ENCODE measurements at regions not wholly inside any gene's neighbourhood (a gene's known extent, or its start where the extent isn't known, plus 50 kb on each side); places are given as distances from the start of the nearest gene placed in this dataset.

DNA sequence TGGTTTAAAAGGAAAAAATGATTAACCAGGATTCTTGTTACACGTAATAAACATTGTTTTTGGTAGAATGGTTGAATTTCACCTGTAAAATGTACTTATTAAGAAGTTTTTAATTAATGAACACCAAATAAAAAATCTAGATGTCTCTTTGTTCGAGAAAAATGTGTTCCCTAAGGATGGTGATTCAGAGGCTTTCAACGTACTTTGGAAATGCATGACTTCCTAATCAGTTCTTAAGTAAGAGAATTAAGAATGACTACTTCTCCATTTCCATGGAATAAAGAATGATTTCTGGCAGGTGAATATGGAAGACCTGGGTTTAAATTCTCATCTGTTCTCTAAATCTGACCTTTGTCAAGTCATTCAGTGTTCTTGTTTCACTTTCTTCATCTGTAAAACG is 428.6 kb downstream of the KCNH5 start:
- H3K4me3 ChIP-seq (ENCODE audit: low read depth, low read length): no peak overlapping the region
- DNase-seq: no peak
- no peak overlapping the region for H3K23ac ChIP-seq (ENCODE audit: low read length)
- no peak overlapping the region for H3K18ac ChIP-seq (ENCODE audit: low read length)
- no peak overlapping the region for H2AFZ ChIP-seq (ENCODE audit: insufficient read depth, low read length, poor library complexity)
- H2BK5ac ChIP-seq (ENCODE audit: low read depth, low read length, poor library complexity): no peak overlapping the region
- no peaks in the 10 kb centered on the region for H3K27me3 ChIP-seq (ENCODE audit: insufficient read depth, low read length)
- WGBS (ENCODE audit: extremely low coverage, insufficient coverage, insufficient read length): no CpG with 5 or more reads among the region's 4 CpGs
- no peak overlapping the region for H4K12ac ChIP-seq (ENCODE audit: low read depth, low read length)
- H3K4me2 ChIP-seq (ENCODE audit: low read length): no peak overlapping the region
- H3K4ac ChIP-seq (ENCODE audit: low read depth, low read length): no peak overlapping the region
- peaks cover 0 to 3% of the 10 kb centered on the region in 2 experiments for H3K4me1 ChIP-seq (ENCODE audit: control insufficient read depth in 1 of 2, insufficient read depth in 2 of 2, low read length in 2 of 2)
- H2BK120ac ChIP-seq (ENCODE audit: insufficient read depth, low read length, poor library complexity): no peak overlapping the region
- no peaks in the 10 kb centered on the region for H3K9me3 ChIP-seq (ENCODE audit: insufficient read depth, low read depth, low read length)
- no peak overlapping the region for H3K9ac ChIP-seq (ENCODE audit: low read length)
- H2AK5ac ChIP-seq (ENCODE audit: low read length): no peak overlapping the region
- H3K27ac ChIP-seq (ENCODE audit: low read depth, low read length): no peak overlapping the region
- no peaks in the 10 kb centered on the region for H3K79me2 ChIP-seq (ENCODE audit: control insufficient read depth, insufficient read depth, low read length, poor library complexity)
- H4K8ac ChIP-seq (ENCODE audit: low read depth, low read length): no peak overlapping the region
- no peaks in the 10 kb centered on the region for H3K36me3 ChIP-seq (ENCODE audit: control insufficient read depth in 1 of 2, insufficient read depth in 2 of 2, low read length in 2 of 2)
- H3K79me1 ChIP-seq (ENCODE audit: low read length): peaks cover 2% of the 10 kb centered on the region
- H4K91ac ChIP-seq (ENCODE audit: low read depth, low read length): no peak overlapping the region
- H3K14ac ChIP-seq (ENCODE audit: low read length): no peak overlapping the region
- no peak overlapping the region for H2BK12ac ChIP-seq (ENCODE audit: low read length)

DNA sequence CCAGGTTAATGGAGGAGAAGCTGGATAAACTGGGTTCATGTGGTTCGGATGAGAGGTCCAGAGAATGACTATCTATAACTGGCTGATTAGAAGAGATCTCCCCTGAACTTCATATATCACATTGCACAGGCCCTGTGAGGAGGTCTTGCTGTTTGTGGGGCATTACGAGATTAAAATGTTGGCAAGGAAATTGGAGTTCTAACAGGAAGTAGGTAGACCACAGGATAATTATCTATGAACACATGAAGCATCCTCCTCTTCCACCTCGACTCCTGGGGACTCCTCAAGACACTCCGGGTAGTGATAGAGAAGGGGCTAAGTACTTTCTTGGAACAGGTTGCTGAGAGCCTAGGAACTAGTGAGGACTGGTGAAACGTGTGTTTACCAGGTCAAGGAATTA is 418.8 kb downstream of the KCNH5 start:
- Histone ChIP-seq H3K79me2 (ENCODE audit: control insufficient read depth, insufficient read depth, low read length, poor library complexity) (no peaks in the 10 kb centered on the region), H3K4ac (ENCODE audit: low read depth, low read length) (no peak overlapping the region), H3K23ac (ENCODE audit: low read length) (no peak overlapping the region), H3K27me3 (ENCODE audit: insufficient read depth, low read length) (no peaks in the 10 kb centered on the region), H2AK5ac (ENCODE audit: low read length) (no peak overlapping the region), H2BK12ac (ENCODE audit: low read length) (no peak overlapping the region), H3K18ac (ENCODE audit: low read length) (no peak overlapping the region), H4K91ac (ENCODE audit: low read depth, low read length) (no peak overlapping the region), H3K9me3 (ENCODE audit: insufficient read depth, low read depth, low read length) (no peaks in the 10 kb centered on the region), H2AFZ (ENCODE audit: insufficient read depth, low read length, poor library complexity) (no peak overlapping the region), H3K79me1 (ENCODE audit: low read length) (peaks cover under 1% of the 10 kb centered on the region), H3K27ac (ENCODE audit: low read depth, low read length) (no peak overlapping the region), H4K8ac (ENCODE audit: low read depth, low read length) (no peak overlapping the region), H3K9ac (ENCODE audit: low read length) (no peak overlapping the region), H3K14ac (ENCODE audit: low read length) (no peak overlapping the region), H2BK120ac (ENCODE audit: insufficient read depth, low read length, poor library complexity) (no peak overlapping the region), H3K4me3 (ENCODE audit: low read depth, low read length) (no peak overlapping the region), H3K4me1 (ENCODE audit: control insufficient read depth in 1 of 2, insufficient read depth in 2 of 2, low read length in 2 of 2) (peaks cover 0 to 3% of the 10 kb centered on the region in 2 experiments), H3K36me3 (ENCODE audit: control insufficient read depth in 1 of 2, insufficient read depth in 2 of 2, low read length in 2 of 2) (no peaks in the 10 kb centered on the region), H2BK5ac (ENCODE audit: low read depth, low read length, poor library complexity) (no peak overlapping the region), H3K4me2 (ENCODE audit: low read length) (no peak overlapping the region), H4K12ac (ENCODE audit: low read depth, low read length) (no peak overlapping the region)
- DNase-seq: no peak
- no CpG with 5 or more reads among the region's 5 CpGs for WGBS (ENCODE audit: extremely low coverage, insufficient coverage, insufficient read length)

DNA sequence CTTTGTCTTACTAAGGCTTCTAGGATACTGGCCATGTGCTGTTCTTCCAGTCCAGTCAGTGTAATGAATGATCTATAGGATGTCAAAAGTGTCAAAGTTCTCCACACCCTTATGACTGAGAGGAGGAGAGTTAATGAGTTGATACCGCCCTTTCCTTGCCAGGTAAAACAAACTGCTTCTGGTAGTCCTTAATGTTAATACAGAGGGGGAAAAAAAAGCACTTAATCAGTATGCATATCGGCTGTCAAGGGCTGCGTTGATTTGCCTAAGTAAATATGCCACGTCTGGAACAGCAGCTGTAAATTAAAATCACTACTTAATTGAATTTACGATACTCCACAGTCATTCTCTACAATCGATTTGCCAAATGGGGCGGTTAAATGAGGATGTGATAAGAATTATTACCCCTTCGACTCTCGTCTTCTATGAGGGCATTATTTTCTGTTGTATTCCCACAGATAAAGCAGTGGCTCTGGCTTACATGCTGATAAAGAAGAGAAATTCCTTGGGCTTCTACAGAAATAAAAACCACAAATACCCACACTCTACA is 416.0 kb downstream of the KCNH5 start:
- no peaks in the 10 kb centered on the region for H3K27me3 ChIP-seq (ENCODE audit: insufficient read depth, low read length)
- H3K9me3 ChIP-seq (ENCODE audit: insufficient read depth, low read depth, low read length): no peaks in the 10 kb centered on the region
- no peak overlapping the region for H2AK5ac ChIP-seq (ENCODE audit: low read length)
- no peak overlapping the region for H3K23ac ChIP-seq (ENCODE audit: low read length)
- no CpG with 5 or more reads among the region's 9 CpGs for WGBS (ENCODE audit: extremely low coverage, insufficient coverage, insufficient read length)
- H2BK12ac ChIP-seq (ENCODE audit: low read length): no peak overlapping the region
- no peaks in the 10 kb centered on the region for H3K4me1 ChIP-seq (ENCODE audit: control insufficient read depth in 1 of 2, insufficient read depth in 2 of 2, low read length in 2 of 2)
- no peak overlapping the region for H2BK120ac ChIP-seq (ENCODE audit: insufficient read depth, low read length, poor library complexity)
- no peak overlapping the region for H3K4me3 ChIP-seq (ENCODE audit: low read depth, low read length)
- H4K8ac ChIP-seq (ENCODE audit: low read depth, low read length): no peak overlapping the region
- no peaks in the 10 kb centered on the region for H3K36me3 ChIP-seq (ENCODE audit: control insufficient read depth in 1 of 2, insufficient read depth in 2 of 2, low read length in 2 of 2)
- DNase-seq: no peak
- H3K9ac ChIP-seq (ENCODE audit: low read length): no peak overlapping the region
- H3K4ac ChIP-seq (ENCODE audit: low read depth, low read length): no peak overlapping the region
- H2BK5ac ChIP-seq (ENCODE audit: low read depth, low read length, poor library complexity): no peak overlapping the region
- H3K79me2 ChIP-seq (ENCODE audit: control insufficient read depth, insufficient read depth, low read length, poor library complexity): no peaks in the 10 kb centered on the region
- no peak overlapping the region for H3K27ac ChIP-seq (ENCODE audit: low read depth, low read length)
- H3K4me2 ChIP-seq (ENCODE audit: low read length): no peak overlapping the region
- no peak overlapping the region for H3K18ac ChIP-seq (ENCODE audit: low read length)
- H4K91ac ChIP-seq (ENCODE audit: low read depth, low read length): no peak overlapping the region
- no peaks in the 10 kb centered on the region for H3K79me1 ChIP-seq (ENCODE audit: low read length)
- no peak overlapping the region for H2AFZ ChIP-seq (ENCODE audit: insufficient read depth, low read length, poor library complexity)
- H4K12ac ChIP-seq (ENCODE audit: low read depth, low read length): no peak overlapping the region
- H3K14ac ChIP-seq (ENCODE audit: low read length): no peak overlapping the region

DNA sequence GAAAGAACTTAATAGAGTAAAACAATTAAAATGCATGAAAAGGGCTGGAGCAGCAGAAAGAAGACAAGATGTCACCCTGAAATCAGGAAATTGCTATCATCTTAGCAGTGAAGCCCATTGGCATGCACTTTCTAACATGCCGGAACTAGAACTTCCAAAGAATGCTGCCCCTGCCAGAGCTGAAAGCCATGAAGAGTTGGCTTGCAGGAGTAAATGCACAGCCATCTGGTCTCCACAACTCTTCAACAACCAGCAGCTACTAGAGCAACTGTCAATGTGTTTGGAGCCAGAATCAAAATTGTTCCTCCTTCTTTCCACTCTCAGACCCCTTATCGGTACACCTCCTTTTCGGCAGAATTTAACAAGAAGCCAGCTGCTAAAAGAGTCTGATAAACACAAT is 414.1 kb downstream of the KCNH5 start:
- Histone ChIP-seq H3K9ac (ENCODE audit: low read length) (no peak overlapping the region), H4K12ac (ENCODE audit: low read depth, low read length) (no peak overlapping the region), H3K4ac (ENCODE audit: low read depth, low read length) (no peak overlapping the region), H3K79me1 (ENCODE audit: low read length) (no peaks in the 10 kb centered on the region), H3K14ac (ENCODE audit: low read length) (no peak overlapping the region), H3K4me3 (ENCODE audit: low read depth, low read length) (no peak overlapping the region), H2BK12ac (ENCODE audit: low read length) (no peak overlapping the region), H3K9me3 (ENCODE audit: insufficient read depth, low read depth, low read length) (no peaks in the 10 kb centered on the region), H2AFZ (ENCODE audit: insufficient read depth, low read length, poor library complexity) (no peak overlapping the region), H2AK5ac (ENCODE audit: low read length) (no peak overlapping the region), H3K23ac (ENCODE audit: low read length) (no peak overlapping the region), H4K91ac (ENCODE audit: low read depth, low read length) (no peak overlapping the region), H3K18ac (ENCODE audit: low read length) (no peak overlapping the region), H3K4me2 (ENCODE audit: low read length) (no peak overlapping the region), H3K27me3 (ENCODE audit: insufficient read depth, low read length) (no peaks in the 10 kb centered on the region), H2BK5ac (ENCODE audit: low read depth, low read length, poor library complexity) (no peak overlapping the region), H2BK120ac (ENCODE audit: insufficient read depth, low read length, poor library complexity) (no peak overlapping the region), H3K4me1 (ENCODE audit: control insufficient read depth in 1 of 2, insufficient read depth in 2 of 2, low read length in 2 of 2) (no peaks in the 10 kb centered on the region), H3K27ac (ENCODE audit: low read depth, low read length) (no peak overlapping the region), H3K36me3 (ENCODE audit: control insufficient read depth in 1 of 2, insufficient read depth in 2 of 2, low read length in 2 of 2) (no peaks in the 10 kb centered on the region), H3K79me2 (ENCODE audit: control insufficient read depth, insufficient read depth, low read length, poor library complexity) (no peaks in the 10 kb centered on the region), H4K8ac (ENCODE audit: low read depth, low read length) (no peak overlapping the region)
- no peak for DNase-seq
- no CpG with 5 or more reads among the region's 3 CpGs for WGBS (ENCODE audit: extremely low coverage, insufficient coverage, insufficient read length)

All from trophoblast cell (in vitro differentiated cells and primary cell).